ENCODE measurements at regions not wholly inside any gene's neighbourhood (a gene's known extent, or its start where the extent isn't known, plus 50 kb on each side); places are given as distances from the start of the nearest gene placed in this dataset.

DNA sequence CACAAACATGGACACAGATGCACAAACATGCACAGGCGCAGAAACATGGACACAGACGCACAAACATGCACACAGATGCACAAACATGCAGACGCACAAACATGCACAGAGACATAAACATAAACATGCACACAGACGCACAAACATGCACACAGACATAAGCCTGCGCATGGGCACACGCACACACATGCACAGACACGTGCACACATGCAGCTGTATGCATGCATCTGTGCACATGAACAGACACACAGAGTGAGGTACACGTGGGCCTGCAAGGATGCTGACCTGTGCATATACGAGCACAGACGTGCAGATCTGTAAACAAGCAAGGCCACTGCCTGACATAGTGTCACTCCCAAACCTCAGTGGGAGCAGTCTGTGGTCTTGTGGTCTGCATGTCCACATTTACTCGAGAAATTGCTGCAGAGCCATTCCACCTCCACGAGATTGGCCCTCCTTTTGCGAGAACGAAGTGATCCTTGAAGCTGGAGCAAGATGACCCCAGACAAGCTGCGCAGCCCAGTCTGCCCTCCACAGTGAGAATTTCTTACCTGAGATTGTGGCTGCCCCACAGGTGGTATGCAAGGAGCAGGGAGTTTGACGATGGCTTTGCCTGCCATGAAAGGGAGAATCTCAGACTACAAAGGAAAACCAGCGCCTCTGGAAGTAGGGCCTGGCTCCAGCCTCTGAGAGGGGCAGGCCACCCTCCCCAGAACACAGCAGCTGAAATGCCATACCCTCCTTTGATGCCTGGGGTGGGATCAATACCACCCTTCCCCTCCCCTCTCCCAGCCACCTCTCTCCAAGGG lies 299.9 kb downstream of the BRD1 start:
- TF ChIP-seq POLR2A (IDR thresholded peaks at IDR 0.05): no peak
- TF ChIP-seq, protein P1, sequence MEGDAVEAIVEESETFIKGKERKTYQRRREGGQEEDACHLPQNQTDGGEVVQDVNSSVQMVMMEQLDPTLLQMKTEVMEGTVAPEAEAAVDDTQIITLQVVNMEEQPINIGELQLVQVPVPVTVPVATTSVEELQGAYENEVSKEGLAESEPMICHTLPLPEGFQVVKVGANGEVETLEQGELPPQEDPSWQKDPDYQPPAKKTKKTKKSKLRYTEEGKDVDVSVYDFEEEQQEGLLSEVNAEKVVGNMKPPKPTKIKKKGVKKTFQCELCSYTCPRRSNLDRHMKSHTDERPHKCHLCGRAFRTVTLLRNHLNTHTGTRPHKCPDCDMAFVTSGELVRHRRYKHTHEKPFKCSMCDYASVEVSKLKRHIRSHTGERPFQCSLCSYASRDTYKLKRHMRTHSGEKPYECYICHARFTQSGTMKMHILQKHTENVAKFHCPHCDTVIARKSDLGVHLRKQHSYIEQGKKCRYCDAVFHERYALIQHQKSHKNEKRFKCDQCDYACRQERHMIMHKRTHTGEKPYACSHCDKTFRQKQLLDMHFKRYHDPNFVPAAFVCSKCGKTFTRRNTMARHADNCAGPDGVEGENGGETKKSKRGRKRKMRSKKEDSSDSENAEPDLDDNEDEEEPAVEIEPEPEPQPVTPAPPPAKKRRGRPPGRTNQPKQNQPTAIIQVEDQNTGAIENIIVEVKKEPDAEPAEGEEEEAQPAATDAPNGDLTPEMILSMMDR (IDR thresholded peaks at IDR 0.05): no peak

All from adrenal gland (tissue), 5 donors.